Body of pancreas (tissue), 4 donors: ENCODE measurements at regions not wholly inside any gene's neighbourhood (a gene's known extent, or its start where the extent isn't known, plus 50 kb on each side); places are given as distances from the start of the nearest gene placed in this dataset.

Source experiments
- POLR2A ChIP-seq, 3 donors: fragments of 450-650 bp; IDR thresholded peaks; one replicate each; pipeline ENCODE4 v1.6.1; 2016; ENCODE audit warnings: antibody characterized with exemption in 3 of 3, mild to moderate bottlenecking in 2 of 3
- TF ChIP-seq, protein P1 (sequence below), 7 experiments: fragments of 450-650 bp in 4 of 7; fragments of 200-600 bp in 3 of 7; sonication (generic) in 3 of 7; IDR thresholded peaks; one replicate each; pipeline ENCODE4 v1.5.1; 2016 to 2019; ENCODE audit warnings: antibody characterized with exemption in 7 of 7

DNA sequence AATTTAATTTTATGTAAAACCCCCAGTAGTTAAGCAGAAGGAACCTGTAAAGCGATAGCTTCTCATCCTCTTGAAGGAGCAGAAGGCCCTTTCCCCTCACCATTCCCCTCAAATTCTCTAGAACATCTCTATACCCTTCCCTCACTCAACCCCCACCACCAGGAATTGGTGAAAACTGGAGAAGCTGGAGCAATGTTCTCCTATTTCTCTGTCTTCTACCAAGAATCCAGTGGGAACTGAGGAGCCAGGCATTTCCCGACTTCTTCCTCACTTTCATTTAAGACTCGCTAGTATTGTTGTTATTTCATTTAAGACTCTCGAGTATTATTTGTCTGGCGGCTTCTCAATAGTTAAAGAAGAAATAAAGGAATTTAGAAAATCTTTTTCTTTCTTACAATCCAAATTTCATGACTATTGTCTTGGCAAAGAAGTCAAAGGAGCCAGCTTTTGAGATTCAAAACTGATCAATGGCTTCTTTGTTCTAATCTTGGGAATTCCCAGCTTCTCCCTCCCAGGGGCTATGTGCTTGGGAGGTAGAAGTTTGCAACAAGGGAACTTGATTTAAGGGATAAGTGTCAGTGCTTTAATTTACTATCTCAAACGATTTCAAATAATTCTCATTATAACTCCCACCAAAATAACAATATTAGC lies 253.3 kb upstream of the ADGRL2 start:
- TF ChIP-seq, protein P1, sequence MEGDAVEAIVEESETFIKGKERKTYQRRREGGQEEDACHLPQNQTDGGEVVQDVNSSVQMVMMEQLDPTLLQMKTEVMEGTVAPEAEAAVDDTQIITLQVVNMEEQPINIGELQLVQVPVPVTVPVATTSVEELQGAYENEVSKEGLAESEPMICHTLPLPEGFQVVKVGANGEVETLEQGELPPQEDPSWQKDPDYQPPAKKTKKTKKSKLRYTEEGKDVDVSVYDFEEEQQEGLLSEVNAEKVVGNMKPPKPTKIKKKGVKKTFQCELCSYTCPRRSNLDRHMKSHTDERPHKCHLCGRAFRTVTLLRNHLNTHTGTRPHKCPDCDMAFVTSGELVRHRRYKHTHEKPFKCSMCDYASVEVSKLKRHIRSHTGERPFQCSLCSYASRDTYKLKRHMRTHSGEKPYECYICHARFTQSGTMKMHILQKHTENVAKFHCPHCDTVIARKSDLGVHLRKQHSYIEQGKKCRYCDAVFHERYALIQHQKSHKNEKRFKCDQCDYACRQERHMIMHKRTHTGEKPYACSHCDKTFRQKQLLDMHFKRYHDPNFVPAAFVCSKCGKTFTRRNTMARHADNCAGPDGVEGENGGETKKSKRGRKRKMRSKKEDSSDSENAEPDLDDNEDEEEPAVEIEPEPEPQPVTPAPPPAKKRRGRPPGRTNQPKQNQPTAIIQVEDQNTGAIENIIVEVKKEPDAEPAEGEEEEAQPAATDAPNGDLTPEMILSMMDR (IDR thresholded peaks at IDR 0.05): no peak
- TF ChIP-seq POLR2A (IDR thresholded peaks at IDR 0.05): no peak
